ENCODE measurements at regions not wholly inside any gene's neighbourhood (a gene's known extent, or its start where the extent isn't known, plus 50 kb on each side); places are given as distances from the start of the nearest gene placed in this dataset.

- Histone ChIP-seq H3K27me3 (ENCODE audit: control insufficient read depth, insufficient read depth, low read length) (no peaks in the 10 kb centered on the region), H3K4me3 (ENCODE audit: low read length) (no peak overlapping the region), H3K4me1 (ENCODE audit: control insufficient read depth, insufficient read depth, low read length) (no peaks in the 10 kb centered on the region), H3K27ac (ENCODE audit: low read depth, low read length) (no peak overlapping the region), H3K36me3 (ENCODE audit: control insufficient read depth, insufficient read depth, low read length) (no peaks in the 10 kb centered on the region), H3K9ac (ENCODE audit: low read length) (no peak overlapping the region)
These were observed 280.5 kb upstream of the OPRM1 start for GRCh38 chr6:153758516-153758915.

GRCh38 chr6:153735761-153736160 is 303.3 kb upstream of the OPRM1 start:
- Histone ChIP-seq H3K4me1 (ENCODE audit: control insufficient read depth, insufficient read depth, low read length) (no peaks in the 10 kb centered on the region), H3K4me3 (ENCODE audit: low read length) (no peak overlapping the region), H3K27me3 (ENCODE audit: control insufficient read depth, insufficient read depth, low read length) (no peaks in the 10 kb centered on the region), H3K27ac (ENCODE audit: low read depth, low read length) (no peak overlapping the region), H3K36me3 (ENCODE audit: control insufficient read depth, insufficient read depth, low read length) (no peaks in the 10 kb centered on the region), H3K9ac (ENCODE audit: low read length) (no peak overlapping the region)

GRCh38 chr6:153729189-153729588 is 309.9 kb upstream of the OPRM1 start:
- Histone ChIP-seq H3K27me3 (ENCODE audit: control insufficient read depth, insufficient read depth, low read length) (no peaks in the 10 kb centered on the region), H3K9ac (ENCODE audit: low read length) (no peak overlapping the region), H3K4me1 (ENCODE audit: control insufficient read depth, insufficient read depth, low read length) (no peaks in the 10 kb centered on the region), H3K36me3 (ENCODE audit: control insufficient read depth, insufficient read depth, low read length) (no peaks in the 10 kb centered on the region), H3K27ac (ENCODE audit: low read depth, low read length) (no peak overlapping the region), H3K4me3 (ENCODE audit: low read length) (no peak overlapping the region)

GRCh38 chr6:153727885-153728284 is 311.2 kb upstream of the OPRM1 start:
- Histone ChIP-seq H3K4me3 (ENCODE audit: low read length) (no peak overlapping the region), H3K27me3 (ENCODE audit: control insufficient read depth, insufficient read depth, low read length) (no peaks in the 10 kb centered on the region), H3K4me1 (ENCODE audit: control insufficient read depth, insufficient read depth, low read length) (no peaks in the 10 kb centered on the region), H3K9ac (ENCODE audit: low read length) (no peak overlapping the region), H3K36me3 (ENCODE audit: control insufficient read depth, insufficient read depth, low read length) (no peaks in the 10 kb centered on the region), H3K27ac (ENCODE audit: low read depth, low read length) (no peak overlapping the region)

GRCh38 chr6:153725456-153725855 is 313.6 kb upstream of the OPRM1 start:
- no peak overlapping the region for H3K9ac ChIP-seq (ENCODE audit: low read length)
- no peaks in the 10 kb centered on the region for H3K27me3 ChIP-seq (ENCODE audit: control insufficient read depth, insufficient read depth, low read length)
- no peak overlapping the region for H3K4me3 ChIP-seq (ENCODE audit: low read length)
- no peaks in the 10 kb centered on the region for H3K4me1 ChIP-seq (ENCODE audit: control insufficient read depth, insufficient read depth, low read length)
- no peaks in the 10 kb centered on the region for H3K36me3 ChIP-seq (ENCODE audit: control insufficient read depth, insufficient read depth, low read length)
- H3K27ac ChIP-seq (ENCODE audit: low read depth, low read length), result no peak overlapping the region

- Histone ChIP-seq H3K4me1 (ENCODE audit: control insufficient read depth, insufficient read depth, low read length) (no peaks in the 10 kb centered on the region), H3K9ac (ENCODE audit: low read length) (no peak overlapping the region), H3K4me3 (ENCODE audit: low read length) (no peak overlapping the region), H3K27ac (ENCODE audit: low read depth, low read length) (no peak overlapping the region), H3K36me3 (ENCODE audit: control insufficient read depth, insufficient read depth, low read length) (no peaks in the 10 kb centered on the region), H3K27me3 (ENCODE audit: control insufficient read depth, insufficient read depth, low read length) (no peaks in the 10 kb centered on the region)
These were observed 318.3 kb upstream of the OPRM1 start for GRCh38 chr6:153720732-153721131.

- Histone ChIP-seq H3K27ac (ENCODE audit: low read depth, low read length) (no peak overlapping the region), H3K4me1 (ENCODE audit: control insufficient read depth, insufficient read depth, low read length) (no peaks in the 10 kb centered on the region), H3K4me3 (ENCODE audit: low read length) (no peak overlapping the region), H3K36me3 (ENCODE audit: control insufficient read depth, insufficient read depth, low read length) (no peaks in the 10 kb centered on the region), H3K27me3 (ENCODE audit: control insufficient read depth, insufficient read depth, low read length) (no peaks in the 10 kb centered on the region), H3K9ac (ENCODE audit: low read length) (no peak overlapping the region)
These were observed 333.6 kb upstream of the OPRM1 start for GRCh38 chr6:153705429-153705828.

GRCh38 chr6:153702671-153703070 is 336.4 kb upstream of the OPRM1 start:
- Histone ChIP-seq H3K9ac (ENCODE audit: low read length) (no peak overlapping the region), H3K36me3 (ENCODE audit: control insufficient read depth, insufficient read depth, low read length) (no peaks in the 10 kb centered on the region), H3K4me1 (ENCODE audit: control insufficient read depth, insufficient read depth, low read length) (no peaks in the 10 kb centered on the region), H3K27me3 (ENCODE audit: control insufficient read depth, insufficient read depth, low read length) (no peaks in the 10 kb centered on the region), H3K27ac (ENCODE audit: low read depth, low read length) (no peak overlapping the region), H3K4me3 (ENCODE audit: low read length) (no peak overlapping the region)

GRCh38 chr6:153698637-153699036 is 340.4 kb upstream of the OPRM1 start:
- no peak overlapping the region for H3K4me3 ChIP-seq (ENCODE audit: low read length)
- no peak overlapping the region for H3K9ac ChIP-seq (ENCODE audit: low read length)
- H3K27me3 ChIP-seq (ENCODE audit: control insufficient read depth, insufficient read depth, low read length), result no peaks in the 10 kb centered on the region
- H3K4me1 ChIP-seq (ENCODE audit: control insufficient read depth, insufficient read depth, low read length), result no peaks in the 10 kb centered on the region
- H3K27ac ChIP-seq (ENCODE audit: low read depth, low read length), result no peak overlapping the region
- no peaks in the 10 kb centered on the region for H3K36me3 ChIP-seq (ENCODE audit: control insufficient read depth, insufficient read depth, low read length)

GRCh38 chr6:153698001-153698400 is 341.0 kb upstream of the OPRM1 start:
- Histone ChIP-seq H3K9ac (ENCODE audit: low read length) (no peak overlapping the region), H3K27ac (ENCODE audit: low read depth, low read length) (no peak overlapping the region), H3K4me3 (ENCODE audit: low read length) (no peak overlapping the region), H3K4me1 (ENCODE audit: control insufficient read depth, insufficient read depth, low read length) (no peaks in the 10 kb centered on the region), H3K36me3 (ENCODE audit: control insufficient read depth, insufficient read depth, low read length) (no peaks in the 10 kb centered on the region), H3K27me3 (ENCODE audit: control insufficient read depth, insufficient read depth, low read length) (no peaks in the 10 kb centered on the region)

GRCh38 chr6:153677522-153677921 is 361.5 kb upstream of the OPRM1 start:
- H3K27ac ChIP-seq (ENCODE audit: low read depth, low read length), result no peak overlapping the region
- no peak overlapping the region for H3K4me3 ChIP-seq (ENCODE audit: low read length)
- H3K4me1 ChIP-seq (ENCODE audit: control insufficient read depth, insufficient read depth, low read length), result no peaks in the 10 kb centered on the region
- no peaks in the 10 kb centered on the region for H3K27me3 ChIP-seq (ENCODE audit: control insufficient read depth, insufficient read depth, low read length)
- no peak overlapping the region for H3K9ac ChIP-seq (ENCODE audit: low read length)
- H3K36me3 ChIP-seq (ENCODE audit: control insufficient read depth, insufficient read depth, low read length), result no peaks in the 10 kb centered on the region

GRCh38 chr6:153673750-153674149 is 365.3 kb upstream of the OPRM1 start:
- H3K9ac ChIP-seq (ENCODE audit: low read length), result no peak overlapping the region
- H3K27me3 ChIP-seq (ENCODE audit: control insufficient read depth, insufficient read depth, low read length), result no peaks in the 10 kb centered on the region
- H3K4me1 ChIP-seq (ENCODE audit: control insufficient read depth, insufficient read depth, low read length), result no peaks in the 10 kb centered on the region
- H3K36me3 ChIP-seq (ENCODE audit: control insufficient read depth, insufficient read depth, low read length), result no peaks in the 10 kb centered on the region
- H3K4me3 ChIP-seq (ENCODE audit: low read length), result no peak overlapping the region
- H3K27ac ChIP-seq (ENCODE audit: low read depth, low read length), result no peak overlapping the region

- no peaks in the 10 kb centered on the region for H3K36me3 ChIP-seq (ENCODE audit: control insufficient read depth, insufficient read depth, low read length)
- no peaks in the 10 kb centered on the region for H3K27me3 ChIP-seq (ENCODE audit: control insufficient read depth, insufficient read depth, low read length)
- no peak overlapping the region for H3K9ac ChIP-seq (ENCODE audit: low read length)
- no peak overlapping the region for H3K4me3 ChIP-seq (ENCODE audit: low read length)
- H3K27ac ChIP-seq (ENCODE audit: low read depth, low read length), result no peak overlapping the region
- H3K4me1 ChIP-seq (ENCODE audit: control insufficient read depth, insufficient read depth, low read length), result no peaks in the 10 kb centered on the region
These were observed 365.8 kb upstream of the OPRM1 start for GRCh38 chr6:153673225-153673624.
